Panc1 (cell line): ENCODE measurements at regions not wholly inside any gene's neighbourhood (a gene's known extent, or its start where the extent isn't known, plus 50 kb on each side); places are given as distances from the start of the nearest gene placed in this dataset.

Experiments used
- ATAC-seq: fragments of 200-7000 bp; cut with Tn5 transposase; 2 replicates; pipeline ENCODE4 v1.9.1; 2020; ENCODE audit warnings: mild to moderate bottlenecking, moderate library complexity
- BruUV-seq: library from RNA; stranded (reverse); fragments of 400-500 nt; replicated peaks from 2 replicates; lab custom pipeline; 2021; lab: Mats Ljungman, UMichigan
- CTCF ChIA-PET: fragments of 300-600 bp; sonication (Branson Sonifier 250); formaldehyde crosslinking; loops from one replicate; lab custom pipeline; 2022; ENCODE audit warnings: antibody characterized with exemption; lab: Charles Lee
- POLR2A ChIA-PET: fragments of 300-600 bp; sonication (Branson Sonifier 250); formaldehyde crosslinking; loops from one replicate; lab custom pipeline; 2022; ENCODE audit warnings: antibody characterized with exemption; lab: Charles Lee
- DNase-seq: peaks from one replicate; pipeline ENCODE4 v3.0.0-alpha.2; 2010; ENCODE audit warnings: low read depth, low spot score
- H3K27ac ChIP-seq: 2 replicates; pipeline ENCODE4 v1.5.1; 2011; ENCODE audit warnings: mild to moderate bottlenecking, low read length, inconsistent platforms
- H3K27me3 ChIP-seq: fragments of 200-500 bp; sonication (Bioruptor generic); 2 replicates; pipeline ENCODE4 v1.6.0; 2014; ENCODE audit warnings: low read length, inconsistent platforms; ENCODE audit not compliant: control insufficient read depth, insufficient read depth
- H3K36me3 ChIP-seq: fragments of 200-500 bp; sonication (Bioruptor generic); 2 replicates; pipeline ENCODE4 v1.5.1; 2014; ENCODE audit warnings: inconsistent platforms, mild to moderate bottlenecking, low read length, moderate library complexity; ENCODE audit not compliant: control insufficient read depth, insufficient read depth
- H3K4me1 ChIP-seq: 2 replicates; pipeline ENCODE4 v1.5.1; 2011; ENCODE audit warnings: inconsistent platforms, mild to moderate bottlenecking, low read length, moderate library complexity; ENCODE audit not compliant: control insufficient read depth, insufficient read depth
- H3K4me3 ChIP-seq, 2 experiments: 2 replicates each; pipeline ENCODE4 v1.5.1; 2011 to 2012; ENCODE audit warnings: low read depth in 2 of 2, low read length in 2 of 2, mild to moderate bottlenecking in 2 of 2, inconsistent platforms in 1 of 2, moderate library complexity in 1 of 2
- H3K9me3 ChIP-seq: fragments of 200-500 bp; sonication (Bioruptor generic); 2 replicates; pipeline ENCODE4 v1.5.1; 2014; ENCODE audit warnings: low read depth, mild to moderate bottlenecking, inconsistent platforms, low read length, moderate library complexity; ENCODE audit not compliant: control insufficient read depth, insufficient read depth
- CTCF ChIP-seq: fragments of 450-650 bp; IDR thresholded peaks from 2 replicates; pipeline ENCODE4 v1.5.1; 2017; ENCODE audit warnings: mild to moderate bottlenecking
- POLR2AphosphoS5 ChIP-seq: IDR thresholded peaks from 2 replicates; pipeline ENCODE4 v1.6.1; 2012; ENCODE audit warnings: mild to moderate bottlenecking, low read depth, low read length, moderate library complexity
- REST ChIP-seq, 2 experiments: IDR thresholded peaks; 2 replicates each; pipeline ENCODE4 v1.6.1; 2011 to 2012; ENCODE audit warnings: low read depth in 2 of 2, control low read depth in 1 of 2, low read length in 1 of 2, mild to moderate bottlenecking in 1 of 2, moderate library complexity in 1 of 2; ENCODE audit not compliant: insufficient read depth in 1 of 2
- SIN3A ChIP-seq: IDR thresholded peaks from 2 replicates; pipeline ENCODE4 v1.6.1; 2012; ENCODE audit warnings: low read depth, mild to moderate bottlenecking, low read length, moderate library complexity, borderline replicate concordance; ENCODE audit not compliant: insufficient read depth
- TCF7L2 ChIP-seq: IDR thresholded peaks from 2 replicates; pipeline ENCODE4 v1.6.1; 2011; ENCODE audit warnings: mild to moderate bottlenecking, low read depth, low read length, inconsistent platforms
- in situ Hi-C: cut with HindIII; loops from 2 replicates; pipeline ENCODE4 v1.10.0; 2016; ENCODE audit warnings: low sequenced_read_pairs, low pct_unique_long_range_greater_than_20kb
- intact Hi-C: fragments of 100-400 bp; cut with micrococcal nuclease; formaldehyde crosslinking; loops from one replicate; pipeline ENCODE4 v1.10.0; 2022; ENCODE audit not compliant: unreplicated experiment

DNA sequence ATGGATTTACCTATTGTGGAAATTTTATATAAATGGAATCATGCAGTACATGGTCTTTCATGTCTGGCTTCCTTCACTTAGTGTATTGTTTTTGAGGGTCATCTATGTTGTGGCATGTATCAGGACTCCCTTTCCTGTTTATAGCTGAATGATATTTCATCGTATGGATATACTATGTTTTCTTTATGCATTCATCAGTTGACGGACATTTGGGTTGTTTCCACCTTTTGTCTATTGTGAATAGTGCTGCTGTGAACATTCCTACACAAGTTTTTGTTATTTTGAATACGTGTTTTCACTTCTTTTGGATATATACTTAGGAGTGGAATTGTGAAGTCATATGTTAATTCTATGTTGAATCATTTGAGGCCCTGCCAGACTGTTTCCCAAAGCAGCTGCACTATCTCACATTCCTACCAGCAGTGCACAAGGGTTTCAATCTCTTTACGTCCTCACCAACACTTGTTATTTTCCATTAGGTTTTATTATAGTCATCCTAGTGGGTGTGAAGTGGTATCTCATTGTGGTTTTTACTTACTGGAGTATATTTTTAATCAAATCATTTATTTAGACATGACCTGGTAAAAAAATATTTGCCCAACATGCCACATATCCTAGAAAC is 262.7 kb downstream of the DLEU7 start:
- BruUV-seq, result no TSS peak
- POLR2A ChIA-PET, result no interaction called here
- ATAC-seq (no peak), DNase-seq (no peak)
- CTCF ChIA-PET, result no interaction called here
- H3K27me3 ChIP-seq, result no peaks in the 10 kb centered on the region
- intact Hi-C loops, result no loop called here
- no peak overlapping the region for H3K4me3 ChIP-seq
- no peaks in the 10 kb centered on the region for H3K36me3 ChIP-seq
- no peak for TF ChIP-seq CTCF
- TF ChIP-seq POLR2AphosphoS5, result no peak
- TF ChIP-seq REST (IDR thresholded peaks at IDR 0.05; ENCODE audit: insufficient read depth in 1 of 2, low read depth in 2 of 2, low read length in 1 of 2), result no peak
- TF ChIP-seq SIN3A, result no peak
- no peak overlapping the region for H3K27ac ChIP-seq
- no peaks in the 10 kb centered on the region for H3K4me1 ChIP-seq
- in situ Hi-C loops, result no loop called here
- H3K9me3 ChIP-seq, result no peaks in the 10 kb centered on the region

DNA sequence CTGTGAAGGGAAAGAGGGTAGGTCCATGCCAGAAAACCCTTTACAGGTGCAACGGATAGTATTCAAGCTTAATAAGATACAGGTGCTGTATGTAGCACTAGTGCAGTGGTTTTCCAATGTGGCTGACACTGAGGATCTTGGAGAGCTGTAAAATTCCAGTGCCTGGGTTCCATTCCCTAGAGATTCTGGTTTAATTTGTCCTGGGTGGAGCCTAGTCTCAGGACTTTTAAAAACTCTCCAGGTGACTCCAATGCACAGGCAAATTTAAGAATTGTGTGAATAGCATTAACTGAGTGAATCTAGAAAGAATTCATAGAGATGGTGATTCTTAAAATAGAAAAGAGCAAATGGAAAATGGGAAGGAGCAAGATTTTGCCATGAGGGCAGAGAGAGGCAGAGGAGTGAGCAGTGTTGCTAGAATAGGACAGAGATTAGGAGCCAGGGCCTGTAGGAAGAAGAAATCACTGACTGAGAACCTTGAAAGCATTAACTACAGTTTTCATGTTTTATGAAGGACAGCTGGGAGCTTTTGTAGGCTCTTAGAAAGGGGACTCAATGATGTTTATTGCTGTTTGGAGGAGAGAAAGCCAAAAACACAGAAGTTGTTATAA is 261.8 kb downstream of the DLEU7 start:
- CTCF ChIA-PET, result no interaction called here
- ATAC-seq, result no peak
- intact Hi-C loops, result no loop called here
- Histone ChIP-seq H3K36me3 (no peaks in the 10 kb centered on the region), H3K4me1 (no peaks in the 10 kb centered on the region), H3K9me3 (no peaks in the 10 kb centered on the region), H3K27ac (no peak overlapping the region), H3K27me3 (no peaks in the 10 kb centered on the region), H3K4me3 (no peak overlapping the region)
- no peak for DNase-seq
- TF ChIP-seq TCF7L2, result no peak
- TF ChIP-seq REST (IDR thresholded peaks at IDR 0.05; ENCODE audit: insufficient read depth in 1 of 2, low read depth in 2 of 2, low read length in 1 of 2), result no peak
- TF ChIP-seq POLR2AphosphoS5, result no peak
- no peak for TF ChIP-seq SIN3A
- TF ChIP-seq CTCF, result no peak
- POLR2A ChIA-PET, result no interaction called here
- no TSS peak for BruUV-seq
- in situ Hi-C loops, result no loop called here
